ENCODE measurements at regions not wholly inside any gene's neighbourhood (a gene's known extent, or its start where the extent isn't known, plus 50 kb on each side); places are given as distances from the start of the nearest gene placed in this dataset.
"Not testable (repeated sequence)": the region's sequence is repeated elsewhere in the genome, so short reads cannot be mapped to it uniquely, and the experiment has no call there.

GRCh38 chr15:39515765-39516164, 65.1 kb upstream of the THBS1 start:
- H3K9me3 ChIP-seq (ENCODE audit: low read depth, low read length): no peaks in the 10 kb centered on the region
- no peaks in the 10 kb centered on the region for H4K20me1 ChIP-seq (ENCODE audit: insufficient read depth, low read length)
- H2AFZ ChIP-seq (ENCODE audit: low read length): no peak overlapping the region
- H3K36me3 ChIP-seq (ENCODE audit: insufficient read depth, low read length): no peaks in the 10 kb centered on the region
- no peak for TF ChIP-seq CTCF (IDR thresholded peaks at IDR 0.05; ENCODE audit: extremely low read depth, low read depth, low read length)
- no peaks in the 10 kb centered on the region for H3K27me3 ChIP-seq (ENCODE audit: insufficient read depth, low read length)
- H3K79me2 ChIP-seq (ENCODE audit: insufficient read depth, low read length): no peaks in the 10 kb centered on the region
- no peak overlapping the region for H3K27ac ChIP-seq (ENCODE audit: low read depth, low read length)
- H3K4me2 ChIP-seq (ENCODE audit: insufficient read depth, low read length): no peak overlapping the region
- no peak overlapping the region for H3K4me3 ChIP-seq (ENCODE audit: insufficient read depth, low read length)
- H3K4me1 ChIP-seq (ENCODE audit: insufficient read depth, low read length): peaks cover 19% of the 10 kb centered on the region
- DNase-seq (ENCODE audit: insufficient read length, low spot score, missing footprints): no peak

- H3K36me3 ChIP-seq (ENCODE audit: insufficient read depth, low read length): no peaks in the 10 kb centered on the region
- H4K20me1 ChIP-seq (ENCODE audit: insufficient read depth, low read length): no peaks in the 10 kb centered on the region
- H3K4me1 ChIP-seq (ENCODE audit: insufficient read depth, low read length): peaks cover 4% of the 10 kb centered on the region
- H3K4me3 ChIP-seq (ENCODE audit: insufficient read depth, low read length): no peak overlapping the region
- H3K9me3 ChIP-seq (ENCODE audit: low read depth, low read length): no peaks in the 10 kb centered on the region
- no peak overlapping the region for H3K27ac ChIP-seq (ENCODE audit: low read depth, low read length)
- TF ChIP-seq CTCF (IDR thresholded peaks at IDR 0.05; ENCODE audit: extremely low read depth, low read depth, low read length): no peak
- no peaks in the 10 kb centered on the region for H3K79me2 ChIP-seq (ENCODE audit: insufficient read depth, low read length)
- H2AFZ ChIP-seq (ENCODE audit: low read length): no peak overlapping the region
- DNase-seq (ENCODE audit: insufficient read length, low spot score, missing footprints): no peak
- no peak overlapping the region for H3K4me2 ChIP-seq (ENCODE audit: insufficient read depth, low read length)
- H3K27me3 ChIP-seq (ENCODE audit: insufficient read depth, low read length): no peaks in the 10 kb centered on the region
Measured at GRCh38 chr15:39517122-39517855, 63.6 kb upstream of the THBS1 start.

GRCh38 chr15:39523968-39524367, 56.9 kb upstream of the THBS1 start:
- H3K4me3 ChIP-seq (ENCODE audit: insufficient read depth, low read length); H3K27ac ChIP-seq (ENCODE audit: low read depth, low read length); H3K27me3 ChIP-seq (ENCODE audit: insufficient read depth, low read length); H2AFZ ChIP-seq (ENCODE audit: low read length); H4K20me1 ChIP-seq (ENCODE audit: insufficient read depth, low read length); H3K79me2 ChIP-seq (ENCODE audit: insufficient read depth, low read length); H3K4me1 ChIP-seq (ENCODE audit: insufficient read depth, low read length); H3K4me2 ChIP-seq (ENCODE audit: insufficient read depth, low read length); H3K9me3 ChIP-seq (ENCODE audit: low read depth, low read length); DNase-seq (ENCODE audit: insufficient read length, low spot score, missing footprints); H3K36me3 ChIP-seq (ENCODE audit: insufficient read depth, low read length): not testable (repeated sequence)

- Histone ChIP-seq H4K20me1 (ENCODE audit: insufficient read depth, low read length) (no peaks in the 10 kb centered on the region), H3K4me1 (ENCODE audit: insufficient read depth, low read length) (no peaks in the 10 kb centered on the region), H3K4me2 (ENCODE audit: insufficient read depth, low read length) (no peak overlapping the region), H3K27ac (ENCODE audit: low read depth, low read length) (no peak overlapping the region), H3K79me2 (ENCODE audit: insufficient read depth, low read length) (no peaks in the 10 kb centered on the region), H3K36me3 (ENCODE audit: insufficient read depth, low read length) (no peaks in the 10 kb centered on the region), H3K4me3 (ENCODE audit: insufficient read depth, low read length) (no peak overlapping the region), H3K9me3 (ENCODE audit: low read depth, low read length) (no peaks in the 10 kb centered on the region), H2AFZ (ENCODE audit: low read length) (no peak overlapping the region), H3K27me3 (ENCODE audit: insufficient read depth, low read length) (no peaks in the 10 kb centered on the region)
- TF ChIP-seq CTCF (IDR thresholded peaks at IDR 0.05; ENCODE audit: extremely low read depth, low read depth, low read length): no peak
- DNase-seq (ENCODE audit: insufficient read length, low spot score, missing footprints): no peak
Measured at GRCh38 chr15:39529457-39529856, 51.4 kb upstream of the THBS1 start.

Data from osteoblast (primary cell).